ENCODE measurements at regions not wholly inside any gene's neighbourhood (a gene's known extent, or its start where the extent isn't known, plus 50 kb on each side); places are given as distances from the start of the nearest gene placed in this dataset.

GRCh38 chr6:84425971-84426705 lies 198.7 kb upstream of the CEP162 start:
- ATAC-seq (no peak), DNase-seq (ENCODE audit: extremely low read depth in 1 of 4, low spot score in 3 of 4) (no peak), FAIRE-seq (no peak)
- in situ Hi-C loops (cut with MboI) (loop anchor here (25.0 kb wide), 1 partner anchor 886 kb away; no protein-coding TSS in a partner anchor), intact Hi-C loops (cut with micrococcal nuclease) (loop anchor here (5.0 kb wide), 3 partner anchors 141 to 896 kb away; no protein-coding TSS in a partner anchor)
- CTCF ChIA-PET (ENCODE audit: low intra/inter-chr PET ratio): no interaction called here
- Histone ChIP-seq H3K4me1 (replicated peaks in 1 of 2; ENCODE audit: control insufficient read depth in 2 of 2, insufficient read depth in 2 of 2, low read length in 2 of 2) (no peaks in the 10 kb centered on the region), H3K27ac (ENCODE audit: extremely low read depth, low read depth, low read length) (no peak overlapping the region), H3K4me3 (no peak overlapping the region), H3K27me3 (ENCODE audit: control insufficient read depth in 2 of 2, insufficient read depth in 2 of 2, low read length in 2 of 2) (no peaks in the 10 kb centered on the region; a peak in 1 of 5 replicates), H3K4me2 (ENCODE audit: insufficient read depth, low read length) (no peak overlapping the region), H3K36me3 (ENCODE audit: control insufficient read depth, insufficient read depth, low read length) (no peaks in the 10 kb centered on the region), H4K20me1 (replicated peaks; ENCODE audit: control insufficient read depth, insufficient read depth, low read length) (no peaks in the 10 kb centered on the region), H3K9me3 (replicated peaks; ENCODE audit: control insufficient read depth, insufficient read depth, low read depth, low read length) (no peaks in the 10 kb centered on the region), H3K9ac (ENCODE audit: insufficient read depth in 1 of 2, low read depth in 2 of 2, low read length in 2 of 2) (no peak overlapping the region), H3K9me1 (ENCODE audit: control insufficient read depth, insufficient read depth, low read length) (no peaks in the 10 kb centered on the region), H2AFZ (ENCODE audit: low read depth, low read length) (no peak overlapping the region), H3K79me2 (ENCODE audit: control insufficient read depth, insufficient read depth, low read length) (no peaks in the 10 kb centered on the region)
- no TSS peak for BruUV-seq (replicated peaks)
- POLR2A ChIA-PET: interaction anchor here (0.7 kb wide), 1 partner anchor 37 kb away, joined by 3 read pairs; no protein-coding TSS in a partner anchor
- WGBS (ENCODE audit: insufficient coverage, low coverage, missing lambda C conversion rate): 0% methylated on average over 5 of the region's 5 CpGs
- TF ChIP-seq CHD2 (IDR thresholded peaks at IDR 0.05; ENCODE audit: low read depth, low read length): no peak
- no peak for TF ChIP-seq ZNF384 (IDR thresholded peaks at IDR 0.05; ENCODE audit: low read depth, low read length)
- TF ChIP-seq ZNF184 (CRISPR knock-in tag; IDR thresholded peaks at IDR 0.05): no peak
- TF ChIP-seq KLF10 (CRISPR knock-in tag; IDR thresholded peaks at IDR 0.05): no peak
- no peak for TF ChIP-seq ZNF253 (CRISPR knock-in tag; conservative IDR thresholded peaks at IDR 0.05)
- no peak for TF ChIP-seq STAT6 (CRISPR knock-in tag; IDR thresholded peaks at IDR 0.05)
- no peak for TF ChIP-seq ZNF561 (CRISPR knock-in tag; conservative IDR thresholded peaks at IDR 0.05)
- no peak for TF ChIP-seq MAFG (tag; conservative IDR thresholded peaks at IDR 0.05)
- TF ChIP-seq PURB (CRISPR knock-in tag; IDR thresholded peaks at IDR 0.05; ENCODE audit: low read depth): no peak
- no peak for TF ChIP-seq ZSCAN29 (IDR thresholded peaks at IDR 0.05)
- no peak for TF ChIP-seq BRCA1 (IDR thresholded peaks at IDR 0.05)
- TF ChIP-seq BRCA1 (CRISPR knock-in tag; IDR thresholded peaks at IDR 0.05): no peak
- TF ChIP-seq CREB3 (tag; conservative IDR thresholded peaks at IDR 0.05; ENCODE audit: low read depth): no peak
- no peak for TF ChIP-seq RFX7 (CRISPR knock-in tag; IDR thresholded peaks at IDR 0.05)

All from K562 (cell line).